ENCODE measurements at regions not wholly inside any gene's neighbourhood (a gene's known extent, or its start where the extent isn't known, plus 50 kb on each side); places are given as distances from the start of the nearest gene placed in this dataset.

- Histone ChIP-seq H3K4me2 (ENCODE audit: low read length) (no peak overlapping the region), H3F3A (ENCODE audit: insufficient read depth, low read length, poor library complexity, severe bottlenecking) (no peaks in the 10 kb centered on the region)
- no peak for TF ChIP-seq POLR2AphosphoS5 (IDR thresholded peaks at IDR 0.05)
Observed at GRCh38 chr4:110816367-110816766, 193.5 kb upstream of the PITX2 start.

GRCh38 chr4:110821186-110821585, 198.3 kb upstream of the PITX2 start:
- no peak overlapping the region for H3K4me2 ChIP-seq (ENCODE audit: low read length)
- no peaks in the 10 kb centered on the region for H3K9me3 ChIP-seq (ENCODE audit: low read length)
- no peaks in the 10 kb centered on the region for H3K27me3 ChIP-seq (ENCODE audit: insufficient read depth, low read depth, low read length)
- H3K4me3 ChIP-seq (ENCODE audit: low read length), result no peak overlapping the region
- no peaks in the 10 kb centered on the region for H3F3A ChIP-seq (ENCODE audit: insufficient read depth, low read length, poor library complexity, severe bottlenecking)
- no peaks in the 10 kb centered on the region for H3K36me3 ChIP-seq (ENCODE audit: insufficient read depth, low read length)
- no peak overlapping the region for H2AFZ ChIP-seq (ENCODE audit: low read depth, low read length)
- no peaks in the 10 kb centered on the region for H3K9me2 ChIP-seq (ENCODE audit: insufficient read depth, low read length)
- no peaks in the 10 kb centered on the region for H3K79me2 ChIP-seq (replicated peaks; ENCODE audit: insufficient read depth, low read length)
- no peak for TF ChIP-seq TAF1 (IDR thresholded peaks at IDR 0.05; ENCODE audit: low read depth)
- TF ChIP-seq MXI1 (conservative IDR thresholded peaks at IDR 0.05; ENCODE audit: poor library complexity, severe bottlenecking), result no peak
- no peak for TF ChIP-seq REST (IDR thresholded peaks at IDR 0.05; ENCODE audit: borderline replicate concordance)
- TF ChIP-seq RAD21 (conservative IDR thresholded peaks at IDR 0.05), result no peak
- TF ChIP-seq POLR2AphosphoS5 (IDR thresholded peaks at IDR 0.05), result no peak
- TF ChIP-seq EZH2 (IDR thresholded peaks at IDR 0.05; ENCODE audit: borderline replicate concordance, insufficient read depth, low read length, poor library complexity, severe bottlenecking), result no peak
- TF ChIP-seq EP300 (conservative IDR thresholded peaks at IDR 0.05; ENCODE audit: poor library complexity, severe bottlenecking), result no peak
- TF ChIP-seq SMC3 (conservative IDR thresholded peaks at IDR 0.05; ENCODE audit: poor library complexity), result no peak
- TF ChIP-seq CTCF (IDR thresholded peaks at IDR 0.05; ENCODE audit: poor library complexity, severe bottlenecking), result no peak
- no peak overlapping the region for H3K9ac ChIP-seq (ENCODE audit: low read length)
- no peaks in the 10 kb centered on the region for H4K20me1 ChIP-seq (ENCODE audit: insufficient read depth)
- no peak overlapping the region for H3K27ac ChIP-seq (ENCODE audit: low read length)

More at GRCh38 chr4:110816367-110816766, 193.5 kb upstream of the PITX2 start:
- no peaks in the 10 kb centered on the region for H3K9me2 ChIP-seq (ENCODE audit: insufficient read depth, low read length)
- H3K9ac ChIP-seq (ENCODE audit: low read length), result no peak overlapping the region
- no peak overlapping the region for H3K27ac ChIP-seq (ENCODE audit: low read length)
- H3K27me3 ChIP-seq (ENCODE audit: insufficient read depth, low read depth, low read length), result no peaks in the 10 kb centered on the region
- no peaks in the 10 kb centered on the region for H3K9me3 ChIP-seq (ENCODE audit: low read length)
- H4K20me1 ChIP-seq (ENCODE audit: insufficient read depth), result no peaks in the 10 kb centered on the region
- H3K79me2 ChIP-seq (replicated peaks; ENCODE audit: insufficient read depth, low read length), result no peaks in the 10 kb centered on the region
- no peak overlapping the region for H2AFZ ChIP-seq (ENCODE audit: low read depth, low read length)
- H3K36me3 ChIP-seq (ENCODE audit: insufficient read depth, low read length), result no peaks in the 10 kb centered on the region
- no peak overlapping the region for H3K4me3 ChIP-seq (ENCODE audit: low read length)

GRCh38 chr4:110823251-110823650, 200.4 kb upstream of the PITX2 start:
- H4K20me1 ChIP-seq (ENCODE audit: insufficient read depth), result no peaks in the 10 kb centered on the region
- no peaks in the 10 kb centered on the region for H3K36me3 ChIP-seq (ENCODE audit: insufficient read depth, low read length)
- no peaks in the 10 kb centered on the region for H3F3A ChIP-seq (ENCODE audit: insufficient read depth, low read length, poor library complexity, severe bottlenecking)
- no peak overlapping the region for H2AFZ ChIP-seq (ENCODE audit: low read depth, low read length)
- no peak overlapping the region for H3K4me3 ChIP-seq (ENCODE audit: low read length)
- no peaks in the 10 kb centered on the region for H3K79me2 ChIP-seq (replicated peaks; ENCODE audit: insufficient read depth, low read length)
- H3K9me3 ChIP-seq (ENCODE audit: low read length), result no peaks in the 10 kb centered on the region
- no peaks in the 10 kb centered on the region for H3K9me2 ChIP-seq (ENCODE audit: insufficient read depth, low read length)
- no peaks in the 10 kb centered on the region for H3K27me3 ChIP-seq (ENCODE audit: insufficient read depth, low read depth, low read length)
- no peak overlapping the region for H3K9ac ChIP-seq (ENCODE audit: low read length)
- TF ChIP-seq REST (IDR thresholded peaks at IDR 0.05; ENCODE audit: borderline replicate concordance) (no peak), EP300 (conservative IDR thresholded peaks at IDR 0.05; ENCODE audit: poor library complexity, severe bottlenecking) (no peak), EZH2 (IDR thresholded peaks at IDR 0.05; ENCODE audit: borderline replicate concordance, insufficient read depth, low read length, poor library complexity, severe bottlenecking) (no peak), MXI1 (conservative IDR thresholded peaks at IDR 0.05; ENCODE audit: poor library complexity, severe bottlenecking) (no peak), TAF1 (IDR thresholded peaks at IDR 0.05; ENCODE audit: low read depth) (no peak), SMC3 (conservative IDR thresholded peaks at IDR 0.05; ENCODE audit: poor library complexity) (no peak), CTCF (IDR thresholded peaks at IDR 0.05; ENCODE audit: poor library complexity, severe bottlenecking) (no peak), RAD21 (conservative IDR thresholded peaks at IDR 0.05) (no peak), POLR2AphosphoS5 (IDR thresholded peaks at IDR 0.05) (no peak)
- H3K27ac ChIP-seq (ENCODE audit: low read length), result no peak overlapping the region
- H3K4me2 ChIP-seq (ENCODE audit: low read length), result no peak overlapping the region
